ENCODE measurements at regions not wholly inside any gene's neighbourhood (a gene's known extent, or its start where the extent isn't known, plus 50 kb on each side); places are given as distances from the start of the nearest gene placed in this dataset.

GRCh38 chr6:8212720-8213434 lies 110.5 kb upstream of the EEF1E1 start:
- Histone ChIP-seq H3K9me3 (ENCODE audit: control insufficient read depth, low read depth, low read length) (no peaks in the 10 kb centered on the region), H3K27me3 (ENCODE audit: control insufficient read depth, insufficient read depth, low read length) (no peaks in the 10 kb centered on the region), H3K4me1 (ENCODE audit: control insufficient read depth, low read depth, low read length) (no peaks in the 10 kb centered on the region), H3K36me3 (ENCODE audit: control insufficient read depth, low read depth, low read length) (no peaks in the 10 kb centered on the region), H3K4me3 (ENCODE audit: low read length) (no peak overlapping the region), H3K27ac (ENCODE audit: low read length) (no peak overlapping the region), H3K9ac (ENCODE audit: low read length) (no peak overlapping the region)

DNA sequence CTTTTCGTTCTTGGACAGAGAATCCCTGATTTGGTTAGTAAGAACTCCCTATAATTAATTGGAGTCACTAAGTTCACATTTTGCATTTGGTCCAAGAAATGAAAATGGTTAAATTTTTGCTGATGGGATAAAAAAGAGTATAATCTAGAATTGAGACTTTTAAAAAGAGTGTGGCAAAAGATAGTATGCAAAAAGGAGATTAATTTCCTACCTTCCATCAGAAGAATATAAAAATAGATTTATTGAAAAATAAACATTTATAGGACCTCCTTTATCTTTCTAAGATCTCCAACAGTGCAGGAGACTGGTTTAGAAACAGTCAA lies 105.5 kb upstream of the EEF1E1 start:
- Histone ChIP-seq H3K27me3 (ENCODE audit: control insufficient read depth, insufficient read depth, low read length) (no peaks in the 10 kb centered on the region), H3K4me1 (ENCODE audit: control insufficient read depth, low read depth, low read length) (no peaks in the 10 kb centered on the region), H3K27ac (ENCODE audit: low read length) (no peak overlapping the region), H3K9ac (ENCODE audit: low read length) (no peak overlapping the region), H3K9me3 (ENCODE audit: control insufficient read depth, low read depth, low read length) (no peaks in the 10 kb centered on the region), H3K36me3 (ENCODE audit: control insufficient read depth, low read depth, low read length) (no peaks in the 10 kb centered on the region), H3K4me3 (ENCODE audit: low read length) (no peak overlapping the region)

DNA sequence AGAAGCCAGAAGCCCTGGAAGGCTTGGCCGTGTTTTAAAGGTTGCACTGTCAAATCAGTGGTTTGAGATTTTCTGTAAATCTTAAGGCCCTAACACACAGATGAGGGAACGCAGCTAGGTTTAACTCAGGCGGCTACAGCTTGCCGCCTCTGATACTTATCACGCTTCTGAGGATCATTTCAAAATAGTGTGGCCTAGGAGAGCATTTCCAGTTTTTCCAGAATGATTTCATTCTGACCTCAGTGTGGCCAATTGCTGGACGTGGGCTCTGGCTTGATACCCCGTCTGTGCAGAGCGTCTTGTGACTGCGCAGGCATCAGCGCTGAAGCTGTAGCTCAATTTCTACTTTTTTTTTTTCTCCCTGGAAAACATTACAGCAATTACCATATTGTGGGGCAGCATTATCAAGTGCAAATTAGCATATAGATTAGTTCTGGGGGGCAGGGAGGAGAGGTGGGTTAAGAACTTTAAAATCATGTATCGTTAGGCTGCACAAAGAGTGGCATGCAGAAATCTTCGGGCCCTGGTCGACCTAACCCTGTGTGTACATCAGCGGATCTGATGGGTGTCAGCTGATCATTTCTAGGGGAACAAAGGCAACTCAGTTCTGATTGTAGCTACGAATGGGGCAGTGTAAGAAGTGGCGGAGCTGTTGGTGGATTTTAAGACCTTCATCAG lies 105.0 kb upstream of the EEF1E1 start:
- no peak overlapping the region for H3K4me3 ChIP-seq (ENCODE audit: low read length)
- no peaks in the 10 kb centered on the region for H3K9me3 ChIP-seq (ENCODE audit: control insufficient read depth, low read depth, low read length)
- H3K9ac ChIP-seq (ENCODE audit: low read length), result no peak overlapping the region
- H3K36me3 ChIP-seq (ENCODE audit: control insufficient read depth, low read depth, low read length), result no peaks in the 10 kb centered on the region
- no peaks in the 10 kb centered on the region for H3K27me3 ChIP-seq (ENCODE audit: control insufficient read depth, insufficient read depth, low read length)
- H3K4me1 ChIP-seq (ENCODE audit: control insufficient read depth, low read depth, low read length), result no peaks in the 10 kb centered on the region
- no peak overlapping the region for H3K27ac ChIP-seq (ENCODE audit: low read length)

DNA sequence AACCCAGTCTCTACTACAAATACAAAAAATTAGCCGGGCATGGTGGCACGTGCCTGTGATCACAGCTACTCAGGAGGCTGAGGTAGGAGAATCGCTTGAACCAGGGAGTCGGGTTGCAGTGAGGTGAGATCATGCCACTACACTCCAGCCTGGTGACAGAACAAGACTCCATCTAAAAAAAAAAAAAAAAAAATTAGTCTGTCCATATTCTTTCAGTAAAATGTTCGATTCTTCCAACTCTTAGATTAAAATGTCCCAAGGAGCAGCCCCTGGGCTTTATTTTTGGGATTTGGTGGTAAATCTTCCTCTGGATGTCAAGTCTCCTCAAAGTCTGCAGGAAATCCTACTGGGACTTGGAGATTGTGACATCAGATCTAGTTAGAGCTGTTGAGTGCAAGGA lies 101.0 kb upstream of the EEF1E1 start:
- Histone ChIP-seq H3K27me3 (ENCODE audit: control insufficient read depth, insufficient read depth, low read length) (no peaks in the 10 kb centered on the region), H3K4me1 (ENCODE audit: control insufficient read depth, low read depth, low read length) (no peaks in the 10 kb centered on the region), H3K36me3 (ENCODE audit: control insufficient read depth, low read depth, low read length) (no peaks in the 10 kb centered on the region), H3K9ac (ENCODE audit: low read length) (no peak overlapping the region), H3K27ac (ENCODE audit: low read length) (no peak overlapping the region), H3K9me3 (ENCODE audit: control insufficient read depth, low read depth, low read length) (no peaks in the 10 kb centered on the region), H3K4me3 (ENCODE audit: low read length) (no peak overlapping the region)

DNA sequence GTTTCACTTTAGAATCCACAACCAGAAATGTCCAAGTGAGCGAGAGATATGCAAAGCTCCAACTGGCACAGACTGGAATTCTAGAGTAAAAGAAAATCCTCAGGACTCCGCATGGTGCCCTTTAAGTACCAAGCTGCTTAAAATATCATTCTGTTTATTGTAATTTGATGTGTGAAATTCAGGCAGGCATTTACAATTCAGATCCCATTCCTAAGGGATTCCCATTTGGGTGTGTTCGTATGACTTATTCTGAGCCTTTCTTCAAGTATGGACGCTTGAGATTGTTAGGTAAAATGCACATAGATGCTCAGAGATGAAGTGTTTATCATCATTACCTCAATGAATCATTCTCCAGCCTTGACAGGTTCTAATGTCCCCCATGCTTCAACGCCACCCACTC lies 99.3 kb upstream of the EEF1E1 start:
- Histone ChIP-seq H3K27me3 (ENCODE audit: control insufficient read depth, insufficient read depth, low read length) (no peaks in the 10 kb centered on the region), H3K36me3 (ENCODE audit: control insufficient read depth, low read depth, low read length) (no peaks in the 10 kb centered on the region), H3K4me3 (ENCODE audit: low read length) (no peak overlapping the region), H3K9ac (ENCODE audit: low read length) (no peak overlapping the region), H3K27ac (ENCODE audit: low read length) (no peak overlapping the region), H3K4me1 (ENCODE audit: control insufficient read depth, low read depth, low read length) (no peaks in the 10 kb centered on the region), H3K9me3 (ENCODE audit: control insufficient read depth, low read depth, low read length) (no peaks in the 10 kb centered on the region)

DNA sequence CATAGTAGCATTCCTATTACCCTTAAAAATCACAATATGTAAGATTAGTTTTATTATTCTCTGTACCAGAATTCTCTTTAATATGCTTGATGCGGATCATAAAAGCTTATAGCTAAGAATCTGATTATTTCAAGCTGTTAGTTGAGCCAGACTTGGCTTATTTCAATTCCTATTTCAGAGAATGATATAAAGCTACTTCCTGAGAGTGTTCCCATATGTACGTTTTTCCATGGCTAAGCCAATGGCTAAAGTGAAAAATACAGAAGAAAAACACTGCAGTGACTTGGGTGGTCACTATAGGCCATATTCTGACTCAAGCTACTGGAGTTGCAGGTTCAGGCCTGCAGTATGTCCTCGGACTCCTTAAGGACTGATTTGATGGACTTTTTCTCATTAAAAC lies 97.9 kb upstream of the EEF1E1 start:
- Histone ChIP-seq H3K9me3 (ENCODE audit: control insufficient read depth, low read depth, low read length) (no peaks in the 10 kb centered on the region), H3K27ac (ENCODE audit: low read length) (no peak overlapping the region), H3K36me3 (ENCODE audit: control insufficient read depth, low read depth, low read length) (no peaks in the 10 kb centered on the region), H3K4me3 (ENCODE audit: low read length) (no peak overlapping the region), H3K9ac (ENCODE audit: low read length) (no peak overlapping the region), H3K4me1 (ENCODE audit: control insufficient read depth, low read depth, low read length) (no peaks in the 10 kb centered on the region), H3K27me3 (ENCODE audit: control insufficient read depth, insufficient read depth, low read length) (no peaks in the 10 kb centered on the region)

GRCh38 chr6:8195714-8196102 lies 93.4 kb upstream of the EEF1E1 start:
- H3K4me3 ChIP-seq (ENCODE audit: low read length), result no peak overlapping the region
- H3K4me1 ChIP-seq (ENCODE audit: control insufficient read depth, low read depth, low read length), result peaks cover 21% of the 10 kb centered on the region
- H3K36me3 ChIP-seq (ENCODE audit: control insufficient read depth, low read depth, low read length), result no peaks in the 10 kb centered on the region
- no peak overlapping the region for H3K9ac ChIP-seq (ENCODE audit: low read length)
- H3K27me3 ChIP-seq (ENCODE audit: control insufficient read depth, insufficient read depth, low read length), result no peaks in the 10 kb centered on the region
- no peaks in the 10 kb centered on the region for H3K9me3 ChIP-seq (ENCODE audit: control insufficient read depth, low read depth, low read length)
- H3K27ac ChIP-seq (ENCODE audit: low read length), result no peak overlapping the region

GRCh38 chr6:8195040-8195713 lies 92.8 kb upstream of the EEF1E1 start:
- Histone ChIP-seq H3K9ac (ENCODE audit: low read length) (no peak overlapping the region), H3K27ac (ENCODE audit: low read length) (no peak overlapping the region), H3K4me3 (ENCODE audit: low read length) (no peak overlapping the region), H3K27me3 (ENCODE audit: control insufficient read depth, insufficient read depth, low read length) (no peaks in the 10 kb centered on the region), H3K36me3 (ENCODE audit: control insufficient read depth, low read depth, low read length) (no peaks in the 10 kb centered on the region), H3K9me3 (ENCODE audit: control insufficient read depth, low read depth, low read length) (no peaks in the 10 kb centered on the region), H3K4me1 (ENCODE audit: control insufficient read depth, low read depth, low read length) (peaks cover 21% of the 10 kb centered on the region)

DNA sequence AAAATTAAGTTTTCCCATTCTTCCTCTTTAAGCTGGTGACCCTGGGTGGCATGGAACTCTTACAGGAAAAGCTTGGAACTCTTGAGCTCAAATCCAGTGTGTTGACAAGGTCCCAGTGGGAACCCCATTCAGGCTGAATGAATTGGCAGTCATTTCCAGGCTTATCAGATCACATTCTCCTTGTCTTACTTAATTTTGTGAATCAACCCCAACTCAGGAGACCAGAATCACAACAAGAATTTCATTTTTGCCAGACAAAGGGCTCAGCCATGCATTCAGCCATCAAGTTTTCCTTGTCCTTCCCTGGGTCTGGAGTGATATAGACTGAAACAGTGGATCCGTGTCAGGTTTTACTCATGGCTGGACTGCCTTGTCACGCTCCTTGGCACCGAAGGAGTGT lies 92.1 kb upstream of the EEF1E1 start:
- H3K27me3 ChIP-seq (ENCODE audit: control insufficient read depth, insufficient read depth, low read length), result no peaks in the 10 kb centered on the region
- H3K9ac ChIP-seq (ENCODE audit: low read length), result no peak overlapping the region

GRCh38 chr6:8193541-8193940 lies 91.2 kb upstream of the EEF1E1 start:
- H3K27ac ChIP-seq (ENCODE audit: low read length), result no peak overlapping the region

More for the DNA sequence above, 92.1 kb upstream of the EEF1E1 start:
- H3K36me3 ChIP-seq (ENCODE audit: control insufficient read depth, low read depth, low read length), result no peaks in the 10 kb centered on the region
- no peak overlapping the region for H3K4me3 ChIP-seq (ENCODE audit: low read length)
- H3K27ac ChIP-seq (ENCODE audit: low read length), result no peak overlapping the region
- no peaks in the 10 kb centered on the region for H3K9me3 ChIP-seq (ENCODE audit: control insufficient read depth, low read depth, low read length)
- peaks cover 21% of the 10 kb centered on the region for H3K4me1 ChIP-seq (ENCODE audit: control insufficient read depth, low read depth, low read length)

DNA sequence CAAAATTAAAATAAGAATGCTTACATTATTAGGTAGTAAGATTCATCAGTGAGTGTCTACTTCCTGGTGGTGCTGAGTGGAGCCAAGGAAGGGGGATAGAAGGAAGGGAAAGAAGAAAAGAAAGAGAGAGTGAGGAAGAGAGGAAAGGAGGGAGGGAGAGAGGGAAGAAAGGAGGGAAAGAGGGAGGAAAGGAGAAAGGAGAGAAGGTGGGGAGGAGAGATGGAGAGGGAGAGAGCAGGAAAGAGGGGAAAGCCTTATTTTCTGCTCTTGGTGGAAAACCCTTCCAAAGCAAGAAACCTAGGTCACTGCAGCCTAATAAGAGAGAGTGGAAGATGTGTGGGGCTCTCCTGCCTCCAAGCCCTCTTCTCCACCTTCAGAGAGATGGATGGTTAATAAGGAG lies 90.2 kb upstream of the EEF1E1 start:
- Histone ChIP-seq H3K4me1 (ENCODE audit: control insufficient read depth, low read depth, low read length) (peaks cover 21% of the 10 kb centered on the region), H3K4me3 (ENCODE audit: low read length) (no peak overlapping the region), H3K36me3 (ENCODE audit: control insufficient read depth, low read depth, low read length) (no peaks in the 10 kb centered on the region), H3K27ac (ENCODE audit: low read length) (no peak overlapping the region), H3K9ac (ENCODE audit: low read length) (no peak overlapping the region), H3K9me3 (ENCODE audit: control insufficient read depth, low read depth, low read length) (no peaks in the 10 kb centered on the region), H3K27me3 (ENCODE audit: control insufficient read depth, insufficient read depth, low read length) (no peaks in the 10 kb centered on the region)

More at GRCh38 chr6:8193541-8193940, 91.2 kb upstream of the EEF1E1 start:
- H3K36me3 ChIP-seq (ENCODE audit: control insufficient read depth, low read depth, low read length), result no peaks in the 10 kb centered on the region
- no peaks in the 10 kb centered on the region for H3K9me3 ChIP-seq (ENCODE audit: control insufficient read depth, low read depth, low read length)
- no peak overlapping the region for H3K9ac ChIP-seq (ENCODE audit: low read length)
- peaks cover 21% of the 10 kb centered on the region for H3K4me1 ChIP-seq (ENCODE audit: control insufficient read depth, low read depth, low read length)
- no peaks in the 10 kb centered on the region for H3K27me3 ChIP-seq (ENCODE audit: control insufficient read depth, insufficient read depth, low read length)
- H3K4me3 ChIP-seq (ENCODE audit: low read length), result no peak overlapping the region

- Histone ChIP-seq H3K36me3 (ENCODE audit: control insufficient read depth, low read depth, low read length) (no peaks in the 10 kb centered on the region), H3K4me1 (ENCODE audit: control insufficient read depth, low read depth, low read length) (peaks cover 21% of the 10 kb centered on the region), H3K9me3 (ENCODE audit: control insufficient read depth, low read depth, low read length) (no peaks in the 10 kb centered on the region), H3K27ac (ENCODE audit: low read length) (no peak overlapping the region), H3K9ac (ENCODE audit: low read length) (no peak overlapping the region), H3K4me3 (ENCODE audit: low read length) (no peak overlapping the region), H3K27me3 (ENCODE audit: control insufficient read depth, insufficient read depth, low read length) (no peaks in the 10 kb centered on the region)
These were observed 89.7 kb upstream of the EEF1E1 start for GRCh38 chr6:8192067-8192466.

Measured in iPS-18a (cell line).